ENCODE measurements at regions not wholly inside any gene's neighbourhood (a gene's known extent, or its start where the extent isn't known, plus 50 kb on each side); places are given as distances from the start of the nearest gene placed in this dataset.

- Histone ChIP-seq H3K27me3 (replicated peaks in 1 of 2; ENCODE audit: control insufficient read depth in 2 of 2, insufficient read depth in 2 of 2, low read length in 1 of 2) (no peaks in the 10 kb centered on the region), H3K4me2 (ENCODE audit: control insufficient read depth, insufficient read depth) (no peak overlapping the region), H3K27ac (ENCODE audit: control insufficient read depth, insufficient read depth) (no peak overlapping the region), H3K36me3 (ENCODE audit: control insufficient read depth in 2 of 2, insufficient read depth in 2 of 2, low read length in 1 of 2) (no peaks in the 10 kb centered on the region), H3K4me3 (no peak overlapping the region), H3K9ac (ENCODE audit: control insufficient read depth, insufficient read depth, low read length) (no peak overlapping the region), H4K20me1 (ENCODE audit: control insufficient read depth, insufficient read depth) (no peaks in the 10 kb centered on the region), H2AFZ (ENCODE audit: control insufficient read depth, low read depth, low read length) (no peak overlapping the region), H3K4me1 (ENCODE audit: control insufficient read depth, insufficient read depth, low read length) (no peaks in the 10 kb centered on the region), H3K9me3 (replicated peaks; ENCODE audit: control insufficient read depth, insufficient read depth, low read length) (no peaks in the 10 kb centered on the region), H3K79me2 (ENCODE audit: control insufficient read depth, insufficient read depth, low read length) (no peaks in the 10 kb centered on the region)
- in situ Hi-C loops (cut with MboI) (no loop called here), intact Hi-C loops (cut with micrococcal nuclease; ENCODE audit: unreplicated experiment) (no loop called here)
- ChIA-PET SMC1A (ENCODE audit: uncharacterized antibody, unreplicated experiment) (no interaction called here), CTCF (no interaction called here), POLR2A (no interaction called here), RAD21 (ENCODE audit: unreplicated experiment) (no interaction called here)
- FAIRE-seq (no peak), DNase-seq (ENCODE audit: low read depth, low spot score) (no peak), ATAC-seq (no peak)
- TF ChIP-seq CUX1 (IDR thresholded peaks at IDR 0.05; ENCODE audit: insufficient replicate concordance, low read depth, low read length) (no peak), ZNF217 (IDR thresholded peaks at IDR 0.05) (no peak), USF1 (IDR thresholded peaks at IDR 0.05; ENCODE audit: borderline replicate concordance, extremely low read length, insufficient read depth, low read depth, low read length) (no peak), GABPA (IDR thresholded peaks at IDR 0.05; ENCODE audit: low read depth) (no peak), ZBED1 (IDR thresholded peaks at IDR 0.05; ENCODE audit: borderline replicate concordance) (no peak), TAF1 (IDR thresholded peaks at IDR 0.05; ENCODE audit: borderline replicate concordance, low read depth, low read length) (no peak), CHD2 (IDR thresholded peaks at IDR 0.05; ENCODE audit: borderline replicate concordance, low read depth, low read length) (no peak)
- WGBS (ENCODE audit: insufficient coverage, insufficient replicate concordance, low lambda C conversion rate, missing lambda C conversion rate): 85% methylated on average over 3 of the region's 3 CpGs
- no TSS peak for BruUV-seq (replicated peaks)
These were observed 1202.5 kb downstream of the DNAJB9 start for GRCh38 chr7:109772161-109772560.
